K562 (cell line): ENCODE measurements at regions not wholly inside any gene's neighbourhood (a gene's known extent, or its start where the extent isn't known, plus 50 kb on each side); places are given as distances from the start of the nearest gene placed in this dataset.

Source experiments
- ATAC-seq: fragments of 200-7000 bp; cut with Tn5 transposase; 3 replicates; pipeline ENCODE4 v1.9.1; 2020; ENCODE audit warnings: moderate library complexity
- BruUV-seq: library from RNA; stranded (reverse); fragments of 400-500 nt; replicated peaks from 2 replicates; lab custom pipeline; 2021; lab: Mats Ljungman, UMichigan
- CTCF ChIA-PET: fragments of 300-600 bp; formaldehyde crosslinking; extraction: SDS; loops from one replicate; lab custom pipeline; 2021; ENCODE audit warnings: low intra/inter-chr PET ratio; lab: Yijun Ruan, JAX
- POLR2A ChIA-PET: fragments of 300-600, 350-650 bp; sonication (Branson Sonifier 250); formaldehyde crosslinking; extraction: SDS; loops from one replicate; lab custom pipeline; 2021; ENCODE audit warnings: antibody characterized with exemption, inconsistent platforms; lab: Yijun Ruan, JAX
- DNase-seq, 4 experiments: peaks; one replicate each; pipeline versions ENCODE4 v3.0.0 to v3.0.0-alpha.2; 2011 to 2018; ENCODE audit warnings: low spot score in 3 of 4, mixed read lengths in 3 of 4; ENCODE audit errors: extremely low read depth in 1 of 4
- FAIRE-seq: peaks from 2 replicates; lab custom pipeline; 2011; peaks lifted over from hg19 to GRCh38; lab: Jason Lieb, UNC
- H2AFZ ChIP-seq: 2 replicates; pipeline ENCODE4 v1.6.0; 2011; ENCODE audit warnings: low read depth, low read length, control low read depth, inconsistent platforms
- H3K27ac ChIP-seq: fragments of 200-600 bp; 3 replicates; pipeline ENCODE4 v1.8.0; 2011; ENCODE audit warnings: low read depth, mild to moderate bottlenecking, control low read depth, inconsistent platforms, low read length, moderate library complexity, mixed read lengths; ENCODE audit errors: extremely low read depth
- H3K27me3 ChIP-seq, 2 experiments: fragments of 300-600 bp in 1 of 2; 2 replicates in 1 of 2; 3 replicates in 1 of 2; pipeline versions ENCODE4 v1.6.0 to v1.8.0; 2011; ENCODE audit warnings: inconsistent platforms in 2 of 2, low read length in 2 of 2, mild to moderate bottlenecking in 1 of 2, mixed read lengths in 1 of 2, moderate library complexity in 1 of 2; ENCODE audit not compliant: control insufficient read depth in 2 of 2, insufficient read depth in 2 of 2
- H3K36me3 ChIP-seq: fragments of 300-600 bp; 3 replicates; pipeline ENCODE4 v1.8.0; 2011; ENCODE audit warnings: mild to moderate bottlenecking, low read length, inconsistent platforms; ENCODE audit not compliant: control insufficient read depth, insufficient read depth
- H3K4me1 ChIP-seq, 2 experiments: fragments of 200-600 bp in 1 of 2; replicated peaks in 1 of 2; 2 replicates in 1 of 2; 3 replicates in 1 of 2; pipeline versions ENCODE4 v1.5.1 to v1.8.0; 2011; ENCODE audit warnings: inconsistent platforms in 2 of 2, low read length in 2 of 2, mild to moderate bottlenecking in 1 of 2, mixed read lengths in 1 of 2, moderate library complexity in 1 of 2; ENCODE audit not compliant: control insufficient read depth in 2 of 2, insufficient read depth in 2 of 2
- H3K4me2 ChIP-seq: 2 replicates; pipeline ENCODE4 v1.6.1; 2011; ENCODE audit warnings: low read length, control low read depth, inconsistent platforms, mixed read lengths; ENCODE audit not compliant: insufficient read depth
- H3K4me3 ChIP-seq: fragments of 200-600 bp; sonication (generic), shearing (Covaris generic); 2 replicates; pipeline ENCODE4 v1.5.1; 2016; ENCODE audit warnings: control low read depth, inconsistent platforms
- H3K79me2 ChIP-seq: fragments of 200-600 bp; 3 replicates; pipeline ENCODE4 v1.8.0; 2011; ENCODE audit warnings: low read length, inconsistent platforms; ENCODE audit not compliant: control insufficient read depth, insufficient read depth
- H3K9ac ChIP-seq, 2 experiments: 2 replicates each; pipeline versions ENCODE4 v1.6.0 to v1.6.1; 2011; ENCODE audit warnings: low read depth in 2 of 2, low read length in 2 of 2, control low read depth in 1 of 2, inconsistent platforms in 1 of 2, mild to moderate bottlenecking in 1 of 2, mixed read lengths in 1 of 2; ENCODE audit not compliant: insufficient read depth in 1 of 2
- H3K9me1 ChIP-seq: one replicate; pipeline ENCODE4 v1.6.0; 2011; ENCODE audit warnings: inconsistent platforms, mild to moderate bottlenecking, low read length, moderate library complexity; ENCODE audit not compliant: control insufficient read depth, insufficient read depth
- H3K9me3 ChIP-seq: replicated peaks from 2 replicates; pipeline ENCODE4 v1.5.1; 2011; ENCODE audit warnings: low read depth, low read length, inconsistent platforms; ENCODE audit not compliant: control insufficient read depth, insufficient read depth
- H4K20me1 ChIP-seq: replicated peaks from 2 replicates; pipeline ENCODE4 v1.6.1; 2011; ENCODE audit warnings: low read length, inconsistent platforms, mixed read lengths; ENCODE audit not compliant: control insufficient read depth, insufficient read depth
- DDX20 ChIP-seq: fragments of 450-650 bp; IDR thresholded peaks from 2 replicates; pipeline ENCODE4 v1.6.1; 2016; ENCODE audit warnings: missing genetic modification characterization, low read depth, mild to moderate bottlenecking, missing compliant biosample characterization, moderate library complexity
- FOXP1 ChIP-seq: sonication (generic); formaldehyde crosslinking; IDR thresholded peaks from 2 replicates; pipeline ENCODE4 v1.8.0; 2022; ENCODE audit warnings: mild to moderate bottlenecking, missing genetic modification reagents
- HNRNPLL ChIP-seq: fragments of 200-400 bp; formaldehyde crosslinking; IDR thresholded peaks from 2 replicates; pipeline ENCODE4 v1.6.1; 2017; ENCODE audit warnings: low read length, low read depth, mild to moderate bottlenecking; ENCODE audit not compliant: poor library complexity, severe bottlenecking
- HSF4 ChIP-seq: fragments of 250-450 bp; sonication (Bioruptor Pico); IDR thresholded peaks from 2 replicates; pipeline ENCODE4 v2.1.2; 2022; ENCODE audit warnings: mild to moderate bottlenecking, moderate library complexity, borderline replicate concordance
- MLLT1 ChIP-seq, 2 experiments: fragments of 450-650 bp; IDR thresholded peaks; 2 replicates each; pipeline ENCODE4 v1.6.1; 2016
- NFE2L1 ChIP-seq: fragments of 450-650 bp; IDR thresholded peaks from 2 replicates; pipeline ENCODE4 v1.6.1; 2016; ENCODE audit warnings: missing genetic modification characterization, low read depth, mild to moderate bottlenecking, missing compliant biosample characterization, moderate library complexity, borderline replicate concordance
- PCBP1 ChIP-seq: fragments of 200-400 bp; formaldehyde crosslinking; IDR thresholded peaks from 2 replicates; pipeline ENCODE4 v1.6.1; 2018; ENCODE audit warnings: mild to moderate bottlenecking, low read depth, low read length; ENCODE audit not compliant: poor library complexity, severe bottlenecking
- POLR2H ChIP-seq: IDR thresholded peaks from 2 replicates; pipeline ENCODE4 v1.6.1; 2016; ENCODE audit warnings: missing genetic modification characterization, low read depth, mild to moderate bottlenecking, control low read depth, missing compliant biosample characterization, moderate library complexity
- THRA ChIP-seq: fragments of 450-650 bp; IDR thresholded peaks from 2 replicates; pipeline ENCODE4 v1.6.1; 2017; ENCODE audit warnings: mild to moderate bottlenecking, moderate library complexity
- ZFP36 ChIP-seq: fragments of 150-350 bp; IDR thresholded peaks from 2 replicates; pipeline ENCODE4 v1.6.1; 2018; ENCODE audit warnings: low read length, low read depth; ENCODE audit not compliant: partially characterized antibody
- WGBS: fragments of 100-300 bp; shearing (Covaris generic); methylation state at CpG from one replicate; pipeline ENCODE4 v1.1.6; 2016; ENCODE audit warnings: low coverage, mixed read lengths; ENCODE audit not compliant: insufficient coverage; ENCODE audit errors: missing lambda C conversion rate; 5-methylcytosine and 5-hydroxymethylcytosine counted together
- in situ Hi-C: fragments of 300-500 bp; cut with MboI; formaldehyde crosslinking; loops from 4 replicates; pipeline ENCODE4 v1.15.0; 2018; ENCODE audit warnings: inconsistent platforms, mixed read lengths
- intact Hi-C: fragments of 100-400 bp; cut with micrococcal nuclease; formaldehyde crosslinking; loops from 2 replicates; pipeline ENCODE4 v1.14.2; 2022
- TF ChIP-seq, protein P1 (sequence below): sonication (generic); formaldehyde crosslinking; IDR thresholded peaks from 2 replicates; pipeline ENCODE4 v1.8.0; 2022; ENCODE audit warnings: mild to moderate bottlenecking, missing genetic modification reagents
- TF ChIP-seq, protein P2 (sequence below): sonication (generic); formaldehyde crosslinking; IDR thresholded peaks from 2 replicates; pipeline ENCODE4 v1.9.0; 2022; ENCODE audit warnings: mild to moderate bottlenecking, missing genetic modification reagents

- H3K4me3 ChIP-seq = no peak overlapping the region
- DNase-seq (no peak), FAIRE-seq (no peak), ATAC-seq (no peak)
- intact Hi-C loops = no loop called here
- no peak overlapping the region for H3K27ac ChIP-seq
- no peak overlapping the region for H2AFZ ChIP-seq
- no peaks in the 10 kb centered on the region for H4K20me1 ChIP-seq
- H3K36me3 ChIP-seq = no peaks in the 10 kb centered on the region
- 2% methylated on average over 2 of the region's 2 CpGs for WGBS
- BruUV-seq = no TSS peak
- in situ Hi-C loops = no loop called here
- no peak overlapping the region for H3K4me2 ChIP-seq
- no peaks in the 10 kb centered on the region for H3K79me2 ChIP-seq
- H3K27me3 ChIP-seq = no peaks in the 10 kb centered on the region
- ChIA-PET CTCF (no interaction called here), POLR2A (no interaction called here)
- H3K4me1 ChIP-seq = no peaks in the 10 kb centered on the region
- H3K9me3 ChIP-seq = no peaks in the 10 kb centered on the region; the same call in 1 of the 2 replicates
- no peaks in the 10 kb centered on the region for H3K9me1 ChIP-seq
- H3K9ac ChIP-seq = no peak overlapping the region
- no peak for TF ChIP-seq HNRNPLL
- no peak for TF ChIP-seq POLR2H
- TF ChIP-seq, protein P1, sequence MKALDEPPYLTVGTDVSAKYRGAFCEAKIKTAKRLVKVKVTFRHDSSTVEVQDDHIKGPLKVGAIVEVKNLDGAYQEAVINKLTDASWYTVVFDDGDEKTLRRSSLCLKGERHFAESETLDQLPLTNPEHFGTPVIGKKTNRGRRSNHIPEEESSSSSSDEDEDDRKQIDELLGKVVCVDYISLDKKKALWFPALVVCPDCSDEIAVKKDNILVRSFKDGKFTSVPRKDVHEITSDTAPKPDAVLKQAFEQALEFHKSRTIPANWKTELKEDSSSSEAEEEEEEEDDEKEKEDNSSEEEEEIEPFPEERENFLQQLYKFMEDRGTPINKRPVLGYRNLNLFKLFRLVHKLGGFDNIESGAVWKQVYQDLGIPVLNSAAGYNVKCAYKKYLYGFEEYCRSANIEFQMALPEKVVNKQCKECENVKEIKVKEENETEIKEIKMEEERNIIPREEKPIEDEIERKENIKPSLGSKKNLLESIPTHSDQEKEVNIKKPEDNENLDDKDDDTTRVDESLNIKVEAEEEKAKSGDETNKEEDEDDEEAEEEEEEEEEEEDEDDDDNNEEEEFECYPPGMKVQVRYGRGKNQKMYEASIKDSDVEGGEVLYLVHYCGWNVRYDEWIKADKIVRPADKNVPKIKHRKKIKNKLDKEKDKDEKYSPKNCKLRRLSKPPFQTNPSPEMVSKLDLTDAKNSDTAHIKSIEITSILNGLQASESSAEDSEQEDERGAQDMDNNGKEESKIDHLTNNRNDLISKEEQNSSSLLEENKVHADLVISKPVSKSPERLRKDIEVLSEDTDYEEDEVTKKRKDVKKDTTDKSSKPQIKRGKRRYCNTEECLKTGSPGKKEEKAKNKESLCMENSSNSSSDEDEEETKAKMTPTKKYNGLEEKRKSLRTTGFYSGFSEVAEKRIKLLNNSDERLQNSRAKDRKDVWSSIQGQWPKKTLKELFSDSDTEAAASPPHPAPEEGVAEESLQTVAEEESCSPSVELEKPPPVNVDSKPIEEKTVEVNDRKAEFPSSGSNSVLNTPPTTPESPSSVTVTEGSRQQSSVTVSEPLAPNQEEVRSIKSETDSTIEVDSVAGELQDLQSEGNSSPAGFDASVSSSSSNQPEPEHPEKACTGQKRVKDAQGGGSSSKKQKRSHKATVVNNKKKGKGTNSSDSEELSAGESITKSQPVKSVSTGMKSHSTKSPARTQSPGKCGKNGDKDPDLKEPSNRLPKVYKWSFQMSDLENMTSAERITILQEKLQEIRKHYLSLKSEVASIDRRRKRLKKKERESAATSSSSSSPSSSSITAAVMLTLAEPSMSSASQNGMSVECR (CRISPR knock-in tag) = no peak
- TF ChIP-seq PCBP1 = no peak
- TF ChIP-seq, protein P2, sequence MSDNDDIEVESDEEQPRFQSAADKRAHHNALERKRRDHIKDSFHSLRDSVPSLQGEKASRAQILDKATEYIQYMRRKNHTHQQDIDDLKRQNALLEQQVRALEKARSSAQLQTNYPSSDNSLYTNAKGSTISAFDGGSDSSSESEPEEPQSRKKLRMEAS (CRISPR knock-in tag) = no peak
- no peak for TF ChIP-seq NFE2L1
- no peak for TF ChIP-seq MLLT1 (IDR thresholded peaks at IDR 0.05)
- TF ChIP-seq THRA = no peak
- TF ChIP-seq FOXP1 (CRISPR knock-in tag) = no peak
- no peak for TF ChIP-seq ZFP36
- no peak for TF ChIP-seq HSF4 (CRISPR knock-in tag)
- no peak for TF ChIP-seq DDX20
Observed at GRCh38 chr1:189620471-189620870, 857.2 kb downstream of the BRINP3 start.
